ENCODE measurements at regions not wholly inside any gene's neighbourhood (a gene's known extent, or its start where the extent isn't known, plus 50 kb on each side); places are given as distances from the start of the nearest gene placed in this dataset.

DNA sequence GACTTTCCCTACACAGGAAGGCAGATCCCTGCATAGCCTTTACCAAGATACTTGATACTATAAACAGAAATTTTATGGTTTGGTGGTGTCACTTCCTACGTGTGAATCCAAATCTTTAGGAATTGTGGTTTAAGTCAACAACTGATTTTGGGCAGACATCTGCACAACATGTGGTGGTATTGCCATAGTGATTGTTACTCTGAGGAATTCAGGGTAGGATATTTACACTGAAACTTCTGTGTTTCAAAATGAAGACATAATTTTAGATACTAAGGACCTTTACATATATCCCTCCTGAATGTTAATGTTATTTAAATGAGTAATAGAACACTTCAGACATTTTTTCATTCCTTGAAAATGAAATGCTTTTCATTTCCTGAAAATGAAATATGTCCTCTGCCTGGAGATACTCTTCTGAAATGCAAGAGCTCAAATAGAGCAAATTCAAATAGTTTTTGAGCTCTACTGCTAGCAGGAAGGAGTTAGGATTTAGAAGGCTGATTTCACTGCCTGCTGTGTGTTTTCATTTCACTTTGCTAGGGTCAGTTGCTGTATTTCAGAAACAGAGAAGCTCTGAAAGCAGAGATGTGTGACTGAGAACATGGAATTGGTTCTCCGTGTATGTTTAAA lies 77.2 kb downstream of the MDH1 start:
- Histone ChIP-seq H3K36me3 (ENCODE audit: insufficient read depth, low read length) (no peaks in the 10 kb centered on the region), H3K27ac (ENCODE audit: low read depth, low read length, poor library complexity, severe bottlenecking) (no peak overlapping the region), H3F3A (ENCODE audit: insufficient read depth, low read length) (no peaks in the 10 kb centered on the region), H3K4me2 (ENCODE audit: low read length) (no peak overlapping the region), H3K79me2 (ENCODE audit: insufficient read depth, low read length) (no peaks in the 10 kb centered on the region), H3K27me3 (ENCODE audit: insufficient read depth, low read length) (no peaks in the 10 kb centered on the region), H2AFZ (ENCODE audit: low read length) (no peak overlapping the region), H3K9ac (ENCODE audit: low read length) (no peak overlapping the region), H3K9me2 (ENCODE audit: low read depth, low read length) (no peaks in the 10 kb centered on the region), H3K9me3 (ENCODE audit: low read length) (no peaks in the 10 kb centered on the region), H3K4me3 (ENCODE audit: low read depth, low read length, poor library complexity, severe bottlenecking) (no peak overlapping the region), H4K20me1 (ENCODE audit: insufficient read depth, low read length) (no peaks in the 10 kb centered on the region), H3K4me1 (ENCODE audit: insufficient read depth, low read length, severe bottlenecking) (no peaks in the 10 kb centered on the region)
- TF ChIP-seq, protein P1, sequence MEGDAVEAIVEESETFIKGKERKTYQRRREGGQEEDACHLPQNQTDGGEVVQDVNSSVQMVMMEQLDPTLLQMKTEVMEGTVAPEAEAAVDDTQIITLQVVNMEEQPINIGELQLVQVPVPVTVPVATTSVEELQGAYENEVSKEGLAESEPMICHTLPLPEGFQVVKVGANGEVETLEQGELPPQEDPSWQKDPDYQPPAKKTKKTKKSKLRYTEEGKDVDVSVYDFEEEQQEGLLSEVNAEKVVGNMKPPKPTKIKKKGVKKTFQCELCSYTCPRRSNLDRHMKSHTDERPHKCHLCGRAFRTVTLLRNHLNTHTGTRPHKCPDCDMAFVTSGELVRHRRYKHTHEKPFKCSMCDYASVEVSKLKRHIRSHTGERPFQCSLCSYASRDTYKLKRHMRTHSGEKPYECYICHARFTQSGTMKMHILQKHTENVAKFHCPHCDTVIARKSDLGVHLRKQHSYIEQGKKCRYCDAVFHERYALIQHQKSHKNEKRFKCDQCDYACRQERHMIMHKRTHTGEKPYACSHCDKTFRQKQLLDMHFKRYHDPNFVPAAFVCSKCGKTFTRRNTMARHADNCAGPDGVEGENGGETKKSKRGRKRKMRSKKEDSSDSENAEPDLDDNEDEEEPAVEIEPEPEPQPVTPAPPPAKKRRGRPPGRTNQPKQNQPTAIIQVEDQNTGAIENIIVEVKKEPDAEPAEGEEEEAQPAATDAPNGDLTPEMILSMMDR (IDR thresholded peaks at IDR 0.05; ENCODE audit: low read length): no peak
- no peak for TF ChIP-seq EZH2 (IDR thresholded peaks at IDR 0.05; ENCODE audit: borderline replicate concordance, low read length)

- no peak overlapping the region for H2AFZ ChIP-seq (ENCODE audit: low read length)
- H3K4me3 ChIP-seq (ENCODE audit: low read depth, low read length, poor library complexity, severe bottlenecking): no peak overlapping the region
- H3K4me2 ChIP-seq (ENCODE audit: low read length): no peak overlapping the region
These were observed 78.5 kb downstream of the MDH1 start for GRCh38 chr2:63667132-63667700.

GRCh38 chr2:63668000-63668399 lies 79.2 kb downstream of the MDH1 start:
- H3K27ac ChIP-seq (ENCODE audit: low read depth, low read length, poor library complexity, severe bottlenecking): no peak overlapping the region
- H3K27me3 ChIP-seq (ENCODE audit: insufficient read depth, low read length): no peaks in the 10 kb centered on the region
- TF ChIP-seq, protein P1 (IDR thresholded peaks at IDR 0.05; ENCODE audit: low read length): no peak
- TF ChIP-seq EZH2 (IDR thresholded peaks at IDR 0.05; ENCODE audit: borderline replicate concordance, low read length): no peak
- H2AFZ ChIP-seq (ENCODE audit: low read length): no peak overlapping the region
- no peaks in the 10 kb centered on the region for H3K9me2 ChIP-seq (ENCODE audit: low read depth, low read length)
- no peak overlapping the region for H3K9ac ChIP-seq (ENCODE audit: low read length)
- no peaks in the 10 kb centered on the region for H3K4me1 ChIP-seq (ENCODE audit: insufficient read depth, low read length, severe bottlenecking)
- no peaks in the 10 kb centered on the region for H4K20me1 ChIP-seq (ENCODE audit: insufficient read depth, low read length)
- H3K4me3 ChIP-seq (ENCODE audit: low read depth, low read length, poor library complexity, severe bottlenecking): no peak overlapping the region
- H3K9me3 ChIP-seq (ENCODE audit: low read length): no peaks in the 10 kb centered on the region
- H3F3A ChIP-seq (ENCODE audit: insufficient read depth, low read length): no peaks in the 10 kb centered on the region
- no peaks in the 10 kb centered on the region for H3K36me3 ChIP-seq (ENCODE audit: insufficient read depth, low read length)
- H3K79me2 ChIP-seq (ENCODE audit: insufficient read depth, low read length): no peaks in the 10 kb centered on the region
- no peak overlapping the region for H3K4me2 ChIP-seq (ENCODE audit: low read length)

More at GRCh38 chr2:63667132-63667700, 78.5 kb downstream of the MDH1 start:
- TF ChIP-seq, protein P1 (IDR thresholded peaks at IDR 0.05; ENCODE audit: low read length): no peak
- Histone ChIP-seq H3K9me2 (ENCODE audit: low read depth, low read length) (no peaks in the 10 kb centered on the region), H3K27me3 (ENCODE audit: insufficient read depth, low read length) (no peaks in the 10 kb centered on the region), H3K27ac (ENCODE audit: low read depth, low read length, poor library complexity, severe bottlenecking) (no peak overlapping the region), H3K9ac (ENCODE audit: low read length) (no peak overlapping the region), H3K4me1 (ENCODE audit: insufficient read depth, low read length, severe bottlenecking) (no peaks in the 10 kb centered on the region), H3K9me3 (ENCODE audit: low read length) (no peaks in the 10 kb centered on the region), H3K36me3 (ENCODE audit: insufficient read depth, low read length) (no peaks in the 10 kb centered on the region), H4K20me1 (ENCODE audit: insufficient read depth, low read length) (no peaks in the 10 kb centered on the region), H3F3A (ENCODE audit: insufficient read depth, low read length) (no peaks in the 10 kb centered on the region), H3K79me2 (ENCODE audit: insufficient read depth, low read length) (no peaks in the 10 kb centered on the region)
